A673 (cell line): ENCODE measurements at regions not wholly inside any gene's neighbourhood (a gene's known extent, or its start where the extent isn't known, plus 50 kb on each side); places are given as distances from the start of the nearest gene placed in this dataset.

Experiments used
- CTCF ChIP-seq: fragments of 300-800, 200-600 bp; sonication (generic); conservative IDR thresholded peaks from 2 replicates; pipeline ENCODE4 v1.5.1; 2017; ENCODE audit warnings: low read depth, mild to moderate bottlenecking, antibody characterized with exemption, low read length, moderate library complexity, mixed read lengths
- EZH2 ChIP-seq: fragments of 200-600 bp; sonication (generic); IDR thresholded peaks from 2 replicates; pipeline ENCODE4 v1.6.1; 2017; ENCODE audit warnings: borderline replicate concordance, low read depth, mild to moderate bottlenecking, mixed read lengths, antibody characterized with exemption, low read length; ENCODE audit not compliant: poor library complexity, severe bottlenecking

- no peak for TF ChIP-seq CTCF
- no peak for TF ChIP-seq EZH2
Measured at GRCh38 chr2:235232449-235233433, 261.1 kb upstream of the AGAP1 start.
